ENCODE measurements at regions not wholly inside any gene's neighbourhood (a gene's known extent, or its start where the extent isn't known, plus 50 kb on each side); places are given as distances from the start of the nearest gene placed in this dataset.

GRCh38 chr4:43564107-43564506, 671.6 kb downstream of the GRXCR1 start (continued):
- TF ChIP-seq CREB5 (CRISPR knock-in tag; IDR thresholded peaks at IDR 0.05) (no peak), KAT2B (IDR thresholded peaks at IDR 0.05; ENCODE audit: low read depth, low read length) (no peak), MXI1 (IDR thresholded peaks at IDR 0.05; ENCODE audit: low read depth, low read length) (no peak), ZNF444 (CRISPR knock-in tag; IDR thresholded peaks at IDR 0.05) (no peak), POLR3A (IDR thresholded peaks at IDR 0.05; ENCODE audit: borderline replicate concordance, extremely low read depth, insufficient read depth, insufficient read length) (no peak), ZNF121 (CRISPR knock-in tag; conservative IDR thresholded peaks at IDR 0.05) (no peak)

GRCh38 chr4:43564591-43564990, 672.1 kb downstream of the GRXCR1 start:
- no peak overlapping the region for H3K4me2 ChIP-seq (ENCODE audit: insufficient read depth, low read length)
- H2AFZ ChIP-seq (ENCODE audit: low read depth, low read length) = no peak overlapping the region
- no peaks in the 10 kb centered on the region for H3K36me3 ChIP-seq (ENCODE audit: control insufficient read depth, insufficient read depth, low read length)
- H3K79me2 ChIP-seq (ENCODE audit: control insufficient read depth, insufficient read depth, low read length) = no peaks in the 10 kb centered on the region
- H3K4me3 ChIP-seq = no peak overlapping the region
- POLR2A ChIA-PET = no interaction called here
- H3K4me1 ChIP-seq (replicated peaks in 1 of 2; ENCODE audit: control insufficient read depth in 2 of 2, insufficient read depth in 2 of 2, low read length in 2 of 2) = no peaks in the 10 kb centered on the region
- no peak for ATAC-seq
- no peaks in the 10 kb centered on the region for H3K9me3 ChIP-seq (replicated peaks; ENCODE audit: control insufficient read depth, insufficient read depth, low read depth, low read length)
- H3K27ac ChIP-seq (ENCODE audit: extremely low read depth, low read depth, low read length) = no peak overlapping the region
- no peaks in the 10 kb centered on the region for H3K9me1 ChIP-seq (ENCODE audit: control insufficient read depth, insufficient read depth, low read length)
- no peak overlapping the region for H3K9ac ChIP-seq (ENCODE audit: insufficient read depth in 1 of 2, low read depth in 2 of 2, low read length in 2 of 2)
- BruUV-seq (replicated peaks) = no TSS peak
- FAIRE-seq = no peak
- H4K20me1 ChIP-seq (replicated peaks; ENCODE audit: control insufficient read depth, insufficient read depth, low read length) = no peaks in the 10 kb centered on the region
- intact Hi-C loops (cut with micrococcal nuclease) (no loop called here), in situ Hi-C loops (cut with MboI) (no loop called here)
- no peaks in the 10 kb centered on the region for H3K27me3 ChIP-seq (ENCODE audit: control insufficient read depth in 2 of 2, insufficient read depth in 2 of 2, low read length in 2 of 2)
- DNase-seq (ENCODE audit: extremely low read depth in 1 of 4, low spot score in 3 of 4) = no peak
- CTCF ChIA-PET (ENCODE audit: low intra/inter-chr PET ratio) = no interaction called here
- TF ChIP-seq THRB (CRISPR knock-in tag; conservative IDR thresholded peaks at IDR 0.05) = no peak
- TF ChIP-seq ZBTB49 (CRISPR knock-in tag; IDR thresholded peaks at IDR 0.05; ENCODE audit: borderline replicate concordance) = no peak
- no peak for TF ChIP-seq DLX4 (CRISPR knock-in tag; IDR thresholded peaks at IDR 0.05)
- TF ChIP-seq MITF (IDR thresholded peaks at IDR 0.05) = no peak
- TF ChIP-seq E2F8 (IDR thresholded peaks at IDR 0.05; ENCODE audit: low read depth, partially characterized antibody) = no peak
- no peak for TF ChIP-seq POLR2AphosphoS2 (IDR thresholded peaks at IDR 0.05; ENCODE audit: low read length)
